Type B pancreatic cell (in vitro differentiated cells): ENCODE measurements at regions not wholly inside any gene's neighbourhood (a gene's known extent, or its start where the extent isn't known, plus 50 kb on each side); places are given as distances from the start of the nearest gene placed in this dataset.

Source experiments
- DNase-seq: peaks from one replicate; pipeline ENCODE4 v3.0.0; 2021; ENCODE audit warnings: mixed read lengths; ENCODE audit not compliant: unreplicated experiment; ENCODE audit errors: extremely low spot score
- H3K27ac Mint-ChIP-seq: 2 replicates; pipeline ENCODE4 v1.8.0; 2021; ENCODE audit warnings: mild to moderate bottlenecking, mixed read lengths
- H3K27me3 Mint-ChIP-seq: 2 replicates; pipeline ENCODE4 v1.8.0; 2021; ENCODE audit warnings: mixed read lengths
- H3K36me3 Mint-ChIP-seq: 2 replicates; pipeline ENCODE4 v1.8.0; 2021; ENCODE audit warnings: mixed read lengths
- H3K4me1 Mint-ChIP-seq: one replicate; pipeline ENCODE4 v1.8.0; 2021; ENCODE audit warnings: mixed read lengths; ENCODE audit not compliant: unreplicated experiment
- H3K4me3 Mint-ChIP-seq: 2 replicates; pipeline ENCODE4 v1.8.0; 2021; ENCODE audit warnings: mild to moderate bottlenecking, mixed read lengths
- H3K9me3 Mint-ChIP-seq: 2 replicates; pipeline ENCODE4 v1.8.0; 2021; ENCODE audit warnings: mixed read lengths
- TF ChIP-seq, protein P1 (sequence below): fragments of 200-600 bp; sonication (generic); conservative IDR thresholded peaks from 2 replicates; pipeline ENCODE4 v1.5.0; 2021; ENCODE audit warnings: antibody characterized with exemption, mild to moderate bottlenecking

DNA sequence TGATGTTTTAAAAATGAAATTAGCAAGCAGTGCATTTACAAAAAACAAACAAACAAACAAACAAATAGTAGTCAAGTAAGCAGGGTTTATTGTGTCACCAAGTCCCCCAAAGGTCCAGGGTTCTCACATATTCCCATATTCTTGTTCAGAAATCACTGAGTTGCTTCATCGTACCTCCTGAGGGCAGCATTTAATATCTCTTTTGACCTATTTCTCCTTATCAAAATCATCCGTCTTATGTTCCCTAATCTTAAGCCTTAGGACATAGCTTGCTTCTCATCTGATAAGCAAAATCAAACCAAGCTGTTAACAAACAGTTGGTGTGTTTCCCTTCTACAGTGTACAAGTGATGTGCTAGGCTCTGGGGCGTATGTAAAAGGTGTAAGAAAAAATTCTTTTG is 109.5 kb upstream of the MAN2A1 start:
- H3K27me3 Mint-ChIP-seq = no peaks in the 10 kb centered on the region
- DNase-seq = no peak
- no peaks in the 10 kb centered on the region for H3K4me1 Mint-ChIP-seq
- peaks cover 5% of the 10 kb centered on the region for H3K9me3 Mint-ChIP-seq
- H3K27ac Mint-ChIP-seq = no peak overlapping the region
- H3K36me3 Mint-ChIP-seq = no peaks in the 10 kb centered on the region
- TF ChIP-seq, protein P1, sequence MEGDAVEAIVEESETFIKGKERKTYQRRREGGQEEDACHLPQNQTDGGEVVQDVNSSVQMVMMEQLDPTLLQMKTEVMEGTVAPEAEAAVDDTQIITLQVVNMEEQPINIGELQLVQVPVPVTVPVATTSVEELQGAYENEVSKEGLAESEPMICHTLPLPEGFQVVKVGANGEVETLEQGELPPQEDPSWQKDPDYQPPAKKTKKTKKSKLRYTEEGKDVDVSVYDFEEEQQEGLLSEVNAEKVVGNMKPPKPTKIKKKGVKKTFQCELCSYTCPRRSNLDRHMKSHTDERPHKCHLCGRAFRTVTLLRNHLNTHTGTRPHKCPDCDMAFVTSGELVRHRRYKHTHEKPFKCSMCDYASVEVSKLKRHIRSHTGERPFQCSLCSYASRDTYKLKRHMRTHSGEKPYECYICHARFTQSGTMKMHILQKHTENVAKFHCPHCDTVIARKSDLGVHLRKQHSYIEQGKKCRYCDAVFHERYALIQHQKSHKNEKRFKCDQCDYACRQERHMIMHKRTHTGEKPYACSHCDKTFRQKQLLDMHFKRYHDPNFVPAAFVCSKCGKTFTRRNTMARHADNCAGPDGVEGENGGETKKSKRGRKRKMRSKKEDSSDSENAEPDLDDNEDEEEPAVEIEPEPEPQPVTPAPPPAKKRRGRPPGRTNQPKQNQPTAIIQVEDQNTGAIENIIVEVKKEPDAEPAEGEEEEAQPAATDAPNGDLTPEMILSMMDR = no peak
- H3K4me3 Mint-ChIP-seq = no peak overlapping the region

DNA sequence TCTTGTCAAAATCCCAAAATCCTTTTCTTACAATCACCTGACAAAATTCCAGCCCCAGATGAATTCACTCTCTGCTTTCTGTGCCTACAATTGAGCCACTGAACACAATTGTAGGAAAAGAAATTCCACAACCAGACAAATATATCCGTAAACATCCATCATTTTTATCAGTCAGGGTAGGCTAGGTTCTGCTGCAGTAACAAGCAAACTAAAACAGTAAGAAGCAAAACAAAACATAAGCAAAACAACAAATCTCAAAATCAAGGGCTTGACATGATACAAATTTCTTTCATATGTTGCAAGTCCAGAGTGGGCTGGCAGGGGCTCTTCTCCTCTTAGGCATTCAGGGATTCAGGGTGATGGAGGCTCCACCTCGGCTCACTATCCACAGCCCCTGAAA is 114.2 kb upstream of the MAN2A1 start:
- no peak for DNase-seq
- no peaks in the 10 kb centered on the region for H3K36me3 Mint-ChIP-seq
- H3K27ac Mint-ChIP-seq = no peak overlapping the region
- no peaks in the 10 kb centered on the region for H3K27me3 Mint-ChIP-seq
- peaks cover 5% of the 10 kb centered on the region for H3K9me3 Mint-ChIP-seq
- no peaks in the 10 kb centered on the region for H3K4me1 Mint-ChIP-seq
- no peak overlapping the region for H3K4me3 Mint-ChIP-seq
- TF ChIP-seq, protein P1 = no peak

DNA sequence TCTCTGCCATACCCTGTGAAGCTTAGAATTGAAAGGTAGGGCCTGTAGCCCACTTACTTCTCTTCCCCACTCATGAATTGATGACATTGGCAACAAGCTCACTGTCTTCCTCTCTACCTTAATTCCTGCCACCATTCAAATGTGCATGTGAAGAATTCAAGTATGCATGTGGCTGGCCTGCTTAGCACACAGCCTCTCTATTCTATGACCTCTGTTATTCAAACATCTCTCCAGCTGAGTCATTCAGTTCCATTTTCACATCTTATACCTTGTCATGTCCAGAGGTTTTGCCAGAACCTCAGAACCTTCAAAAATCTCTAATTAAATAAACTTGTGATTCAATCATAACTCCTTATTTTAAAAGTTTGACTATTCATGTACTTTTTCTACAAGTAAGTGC is 114.7 kb upstream of the MAN2A1 start:
- Mint-ChIP-seq H3K4me1 (no peaks in the 10 kb centered on the region), H3K4me3 (no peak overlapping the region), H3K27me3 (no peaks in the 10 kb centered on the region), H3K27ac (no peak overlapping the region), H3K36me3 (no peaks in the 10 kb centered on the region), H3K9me3 (peaks cover 5% of the 10 kb centered on the region)
- TF ChIP-seq, protein P1 = no peak
- DNase-seq = no peak

DNA sequence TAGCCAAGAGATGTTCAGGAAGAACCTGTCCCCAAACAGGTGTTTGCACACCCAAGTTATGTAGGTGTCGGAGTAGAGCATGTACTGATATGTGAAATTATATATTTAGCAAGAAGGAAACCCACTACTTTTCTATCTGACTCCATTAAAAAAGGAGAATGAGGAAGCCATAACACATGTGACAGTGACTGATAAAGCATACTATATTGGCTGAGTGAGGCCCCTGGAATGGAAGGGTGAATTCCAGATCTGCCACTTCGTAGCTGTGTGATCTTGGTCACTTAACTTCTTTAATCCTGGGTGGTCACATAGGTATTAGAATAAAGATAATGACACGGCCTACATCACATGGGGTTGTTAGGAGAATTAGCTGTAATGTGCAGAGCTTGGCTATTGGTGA is 116.0 kb upstream of the MAN2A1 start:
- H3K27ac Mint-ChIP-seq = no peak overlapping the region
- no peak overlapping the region for H3K4me3 Mint-ChIP-seq
- DNase-seq = no peak

DNA sequence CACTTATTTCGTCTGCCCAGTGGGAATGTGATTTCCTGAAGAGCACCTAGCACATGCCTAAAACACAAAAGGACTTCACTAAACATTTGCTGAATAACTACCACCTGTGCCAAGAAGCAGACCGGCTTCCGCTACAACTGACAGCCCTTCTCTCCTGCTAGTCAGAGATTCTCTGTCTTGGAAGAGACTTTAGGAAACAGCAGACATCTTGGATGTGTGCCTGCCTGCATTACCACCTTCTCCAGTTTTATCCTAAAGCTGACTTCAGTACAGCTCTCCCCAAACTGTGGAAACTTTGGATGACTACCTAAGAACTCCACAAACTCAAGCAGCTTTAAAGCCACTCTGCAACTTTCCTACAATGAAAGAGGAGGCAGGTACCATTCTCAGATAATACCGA is 116.5 kb upstream of the MAN2A1 start:
- H3K4me1 Mint-ChIP-seq = no peaks in the 10 kb centered on the region
- H3K4me3 Mint-ChIP-seq = no peak overlapping the region
- H3K9me3 Mint-ChIP-seq = peaks cover 5% of the 10 kb centered on the region
- TF ChIP-seq, protein P1 = no peak
- no peaks in the 10 kb centered on the region for H3K36me3 Mint-ChIP-seq
- no peaks in the 10 kb centered on the region for H3K27me3 Mint-ChIP-seq
- DNase-seq = no peak
- H3K27ac Mint-ChIP-seq = no peak overlapping the region

More for the DNA sequence above, 116.0 kb upstream of the MAN2A1 start:
- H3K4me1 Mint-ChIP-seq = no peaks in the 10 kb centered on the region
- no peaks in the 10 kb centered on the region for H3K27me3 Mint-ChIP-seq
- peaks cover 5% of the 10 kb centered on the region for H3K9me3 Mint-ChIP-seq
- H3K36me3 Mint-ChIP-seq = no peaks in the 10 kb centered on the region
- TF ChIP-seq, protein P1 = no peak

DNA sequence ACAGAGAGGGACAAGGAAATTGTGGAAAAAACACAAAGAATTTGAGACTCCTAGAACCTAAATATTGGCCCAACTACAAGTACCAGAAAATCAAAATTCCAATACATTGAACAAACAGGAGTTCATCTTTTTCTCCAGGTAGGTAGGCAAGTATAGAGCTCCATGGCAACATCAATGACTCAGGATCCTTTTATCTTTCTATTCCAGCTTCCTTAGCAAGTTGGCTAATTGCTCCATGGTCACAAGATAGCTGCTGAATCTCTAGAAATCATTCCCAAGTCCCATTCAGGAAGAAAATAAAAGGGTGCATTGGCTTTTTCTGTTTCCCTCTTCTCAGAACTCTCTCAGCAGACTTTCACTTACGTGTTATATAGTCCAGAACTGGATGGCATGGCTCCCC is 117.9 kb upstream of the MAN2A1 start:
- no peak overlapping the region for H3K27ac Mint-ChIP-seq
- TF ChIP-seq, protein P1 = no peak
- peaks cover 5% of the 10 kb centered on the region for H3K9me3 Mint-ChIP-seq
- no peaks in the 10 kb centered on the region for H3K36me3 Mint-ChIP-seq
- DNase-seq = no peak
- no peaks in the 10 kb centered on the region for H3K27me3 Mint-ChIP-seq
- H3K4me3 Mint-ChIP-seq = no peak overlapping the region
- H3K4me1 Mint-ChIP-seq = no peaks in the 10 kb centered on the region
